NB4 (cell line): ENCODE measurements at regions not wholly inside any gene's neighbourhood (a gene's known extent, or its start where the extent isn't known, plus 50 kb on each side); places are given as distances from the start of the nearest gene placed in this dataset.

Experiments
- POLR2A ChIP-seq: IDR thresholded peaks from 2 replicates; pipeline ENCODE4 v1.6.1; 2011; ENCODE audit warnings: mild to moderate bottlenecking; ENCODE audit not compliant: insufficient read length; ENCODE audit errors: extremely low read depth
- TF ChIP-seq, protein P1 (sequence below): IDR thresholded peaks from one replicate; pipeline ENCODE4 v1.5.1; 2012; ENCODE audit warnings: low read depth, low read length
- TF ChIP-seq, protein P2 (sequence below): IDR thresholded peaks from 2 replicates; pipeline ENCODE4 v1.6.1; 2011; ENCODE audit warnings: low read depth, low read length

DNA sequence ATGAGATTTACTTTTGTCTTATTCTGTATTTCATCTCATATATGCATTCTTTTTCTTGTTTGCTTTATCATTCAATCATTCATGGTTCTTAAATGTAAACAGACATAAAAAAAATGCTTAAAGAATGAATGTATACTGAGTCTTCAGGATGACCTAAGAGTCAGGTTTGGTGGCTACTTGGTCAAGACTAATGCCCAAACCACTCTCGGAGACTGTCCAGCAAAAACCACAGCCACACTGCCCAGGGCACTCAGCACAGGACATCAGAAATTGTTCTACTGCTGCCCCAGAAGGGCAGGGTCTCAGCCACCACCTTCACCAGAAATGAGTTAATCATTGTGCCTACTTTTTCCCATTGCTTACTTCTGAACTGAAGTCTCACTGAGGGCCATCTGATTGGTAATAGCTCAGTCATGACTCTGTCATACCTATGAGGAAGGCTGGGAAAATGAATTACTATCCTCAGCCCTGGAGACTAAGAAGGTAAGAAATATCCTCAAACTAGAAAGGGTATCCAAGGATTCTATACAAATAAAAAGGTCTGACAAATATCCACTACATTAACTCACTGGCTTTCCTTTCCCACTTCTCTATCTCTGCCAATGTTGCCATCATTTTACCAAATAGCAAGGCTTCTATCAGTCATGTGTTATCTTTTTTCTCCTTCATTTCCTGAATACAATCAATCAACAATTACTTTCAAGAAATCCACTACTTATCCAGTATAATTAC is 236.1 kb downstream of the CETN3 start:
- TF ChIP-seq, protein P1, sequence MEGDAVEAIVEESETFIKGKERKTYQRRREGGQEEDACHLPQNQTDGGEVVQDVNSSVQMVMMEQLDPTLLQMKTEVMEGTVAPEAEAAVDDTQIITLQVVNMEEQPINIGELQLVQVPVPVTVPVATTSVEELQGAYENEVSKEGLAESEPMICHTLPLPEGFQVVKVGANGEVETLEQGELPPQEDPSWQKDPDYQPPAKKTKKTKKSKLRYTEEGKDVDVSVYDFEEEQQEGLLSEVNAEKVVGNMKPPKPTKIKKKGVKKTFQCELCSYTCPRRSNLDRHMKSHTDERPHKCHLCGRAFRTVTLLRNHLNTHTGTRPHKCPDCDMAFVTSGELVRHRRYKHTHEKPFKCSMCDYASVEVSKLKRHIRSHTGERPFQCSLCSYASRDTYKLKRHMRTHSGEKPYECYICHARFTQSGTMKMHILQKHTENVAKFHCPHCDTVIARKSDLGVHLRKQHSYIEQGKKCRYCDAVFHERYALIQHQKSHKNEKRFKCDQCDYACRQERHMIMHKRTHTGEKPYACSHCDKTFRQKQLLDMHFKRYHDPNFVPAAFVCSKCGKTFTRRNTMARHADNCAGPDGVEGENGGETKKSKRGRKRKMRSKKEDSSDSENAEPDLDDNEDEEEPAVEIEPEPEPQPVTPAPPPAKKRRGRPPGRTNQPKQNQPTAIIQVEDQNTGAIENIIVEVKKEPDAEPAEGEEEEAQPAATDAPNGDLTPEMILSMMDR = no peak
- no peak for TF ChIP-seq POLR2A
- TF ChIP-seq, protein P2, sequence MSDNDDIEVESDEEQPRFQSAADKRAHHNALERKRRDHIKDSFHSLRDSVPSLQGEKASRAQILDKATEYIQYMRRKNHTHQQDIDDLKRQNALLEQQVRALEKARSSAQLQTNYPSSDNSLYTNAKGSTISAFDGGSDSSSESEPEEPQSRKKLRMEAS = no peak
